Nephron (organoid): ENCODE measurements at regions not wholly inside any gene's neighbourhood (a gene's known extent, or its start where the extent isn't known, plus 50 kb on each side); places are given as distances from the start of the nearest gene placed in this dataset.
"Not testable (repeated sequence)": the region's sequence is repeated elsewhere in the genome, so short reads cannot be mapped to it uniquely, and the experiment has no call there.

ENCODE experiments used
- H3K27ac Mint-ChIP-seq, 3 experiments: 2 replicates each; pipeline ENCODE4 v1.8.0; 2020; ENCODE audit warnings: mixed read lengths in 3 of 3, mild to moderate bottlenecking in 2 of 3, moderate library complexity in 1 of 3
- H3K27me3 Mint-ChIP-seq: 2 replicates; pipeline ENCODE4 v1.8.0; 2021; ENCODE audit warnings: low read depth, mild to moderate bottlenecking, moderate library complexity, mixed read lengths
- H3K36me3 Mint-ChIP-seq: 2 replicates; pipeline ENCODE4 v1.8.0; 2020; ENCODE audit warnings: low read depth, mixed read lengths
- H3K4me1 Mint-ChIP-seq: 2 replicates; pipeline ENCODE4 v1.8.0; 2020; ENCODE audit warnings: mixed read lengths
- H3K4me3 Mint-ChIP-seq, 3 experiments: 2 replicates each; pipeline ENCODE4 v1.8.0; 2020; ENCODE audit warnings: mild to moderate bottlenecking in 3 of 3, mixed read lengths in 3 of 3, moderate library complexity in 2 of 3
- H3K9me3 Mint-ChIP-seq: 2 replicates; pipeline ENCODE4 v1.8.0; 2020; ENCODE audit warnings: mixed read lengths
- CTCF ChIP-seq, 3 experiments: fragments of 200-600 bp; sonication (generic); IDR thresholded peaks; one replicate each; pipeline ENCODE4 v1.5.0; 2021; ENCODE audit warnings: antibody characterized with exemption in 3 of 3; ENCODE audit not compliant: unreplicated experiment in 3 of 3

GRCh38 chr5:63439537-63439936 lies 522.7 kb downstream of the HTR1A start:
- peak overlapping the region in 2 of 3 experiments; percentile 23 to 56 for H3K27ac Mint-ChIP-seq

GRCh38 chr5:63409737-63410136 lies 552.5 kb downstream of the HTR1A start:
- no peak for TF ChIP-seq CTCF (IDR thresholded peaks at IDR 0.05; ENCODE audit: unreplicated experiment in 3 of 3)
- no peaks in the 10 kb centered on the region for H3K36me3 Mint-ChIP-seq
- H3K4me1 Mint-ChIP-seq: no peaks in the 10 kb centered on the region
- H3K27me3 Mint-ChIP-seq: no peaks in the 10 kb centered on the region
- H3K27ac Mint-ChIP-seq: no peak overlapping the region
- H3K4me3 Mint-ChIP-seq: no peak overlapping the region
- no peaks in the 10 kb centered on the region for H3K9me3 Mint-ChIP-seq

More at GRCh38 chr5:63439537-63439936, 522.7 kb downstream of the HTR1A start:
- no peaks in the 10 kb centered on the region for H3K27me3 Mint-ChIP-seq
- no peak for TF ChIP-seq CTCF (IDR thresholded peaks at IDR 0.05; ENCODE audit: unreplicated experiment in 3 of 3)
- no peaks in the 10 kb centered on the region for H3K36me3 Mint-ChIP-seq
- H3K4me3 Mint-ChIP-seq: no peak overlapping the region
- H3K9me3 Mint-ChIP-seq: no peaks in the 10 kb centered on the region
- H3K4me1 Mint-ChIP-seq: no peaks in the 10 kb centered on the region

GRCh38 chr5:63408984-63409383 lies 553.3 kb downstream of the HTR1A start:
- H3K4me1 Mint-ChIP-seq: no peaks in the 10 kb centered on the region
- no peak overlapping the region for H3K4me3 Mint-ChIP-seq
- TF ChIP-seq CTCF (IDR thresholded peaks at IDR 0.05; ENCODE audit: unreplicated experiment in 3 of 3): no peak
- no peak overlapping the region for H3K27ac Mint-ChIP-seq
- H3K36me3 Mint-ChIP-seq: no peaks in the 10 kb centered on the region
- H3K9me3 Mint-ChIP-seq: no peaks in the 10 kb centered on the region
- no peaks in the 10 kb centered on the region for H3K27me3 Mint-ChIP-seq

DNA sequence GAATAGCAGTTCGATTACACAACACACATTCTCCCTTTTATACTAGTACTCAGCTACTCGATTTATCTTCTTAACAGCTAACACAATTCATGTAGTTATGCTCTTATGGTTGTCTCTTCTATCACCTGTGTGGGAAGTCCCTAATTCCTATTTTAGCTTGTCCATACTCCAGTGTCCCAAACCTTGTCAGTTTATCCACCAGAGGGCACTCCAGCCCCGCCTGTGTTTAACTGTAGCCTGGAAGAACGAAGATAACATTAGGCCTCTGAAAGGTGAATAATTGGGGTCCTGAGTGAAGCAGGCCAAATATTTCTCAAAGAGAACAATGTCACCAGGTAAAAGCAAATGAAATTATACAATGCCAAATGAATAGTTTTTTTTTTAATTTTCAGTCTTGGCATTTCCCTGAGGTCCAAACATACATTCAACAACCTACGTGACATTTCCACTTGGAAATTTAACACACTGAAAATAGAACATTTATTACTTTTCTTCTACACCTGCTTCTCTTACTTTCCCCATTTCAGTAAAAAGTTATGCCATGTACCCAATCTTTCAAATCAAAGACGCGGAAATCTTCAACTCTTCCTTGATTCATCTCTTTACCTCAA lies 560.7 kb downstream of the HTR1A start:
- Mint-ChIP-seq H3K9me3 (no peaks in the 10 kb centered on the region), H3K4me3 (no peak overlapping the region), H3K27ac (no peak overlapping the region), H3K4me1 (no peaks in the 10 kb centered on the region), H3K27me3 (no peaks in the 10 kb centered on the region), H3K36me3 (no peaks in the 10 kb centered on the region)
- TF ChIP-seq CTCF (IDR thresholded peaks at IDR 0.05; ENCODE audit: unreplicated experiment in 3 of 3): peak; percentile 82 to 91 (median 87)

DNA sequence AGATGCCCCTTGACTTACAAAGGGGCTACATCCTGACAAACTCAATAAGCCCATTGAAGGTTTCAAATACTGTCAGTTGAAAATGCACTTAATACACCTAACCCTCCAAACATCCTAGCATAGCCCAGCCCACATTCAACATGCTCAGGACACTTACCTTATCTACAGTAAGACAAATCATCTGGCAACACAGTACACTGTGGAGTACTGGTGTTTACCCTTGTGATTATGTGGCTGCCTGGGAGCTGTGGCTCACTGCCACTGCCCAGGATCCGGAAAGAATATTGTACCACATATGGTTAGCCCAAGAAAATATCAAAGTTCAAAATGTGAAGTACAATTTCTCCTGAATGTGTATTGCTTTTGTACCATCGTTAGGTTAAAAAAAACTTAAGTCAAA lies 562.2 kb downstream of the HTR1A start:
- Mint-ChIP-seq H3K36me3 (no peaks in the 10 kb centered on the region), H3K27ac (no peak overlapping the region), H3K4me3 (no peak overlapping the region), H3K27me3 (no peaks in the 10 kb centered on the region), H3K9me3 (no peaks in the 10 kb centered on the region), H3K4me1 (no peaks in the 10 kb centered on the region)
- no peak for TF ChIP-seq CTCF (IDR thresholded peaks at IDR 0.05; ENCODE audit: unreplicated experiment in 3 of 3)

DNA sequence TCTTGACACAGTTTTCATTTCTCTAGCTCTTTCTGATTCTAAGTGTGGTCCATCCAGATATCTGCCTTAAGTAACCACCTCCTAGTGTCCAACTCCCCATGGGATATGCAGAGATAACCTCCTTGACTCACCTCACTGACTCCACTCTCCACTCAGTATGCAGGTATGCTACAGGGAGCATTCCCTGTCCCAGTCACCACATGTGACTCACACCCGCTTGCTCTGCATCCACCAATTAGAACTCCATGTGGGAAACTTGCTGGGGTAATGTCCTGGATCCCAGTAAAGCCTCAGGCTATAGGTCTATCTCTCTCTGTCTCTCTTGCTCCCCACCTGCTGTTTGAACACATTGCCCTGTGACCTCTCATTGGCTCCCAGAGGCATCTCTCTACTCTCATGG lies 563.9 kb downstream of the HTR1A start:
- Mint-ChIP-seq H3K27me3 (no peaks in the 10 kb centered on the region), H3K4me1 (no peaks in the 10 kb centered on the region), H3K36me3 (no peaks in the 10 kb centered on the region), H3K27ac (no peak overlapping the region), H3K9me3 (no peaks in the 10 kb centered on the region), H3K4me3 (no peak overlapping the region)
- no peak for TF ChIP-seq CTCF (IDR thresholded peaks at IDR 0.05; ENCODE audit: unreplicated experiment in 3 of 3)

GRCh38 chr5:63388188-63388587 lies 574.1 kb downstream of the HTR1A start:
- H3K4me1 Mint-ChIP-seq, H3K4me3 Mint-ChIP-seq, H3K9me3 Mint-ChIP-seq, H3K27ac Mint-ChIP-seq, H3K27me3 Mint-ChIP-seq, H3K36me3 Mint-ChIP-seq: not testable (repeated sequence)
